Dendritic cell treated with granulocyte-macrophage colony-stimulating factor and Interleukin-4, amounts not matched to agents 40 ng/mL and 50 ng/mL, for 4 days (primary cell): ENCODE measurements at regions not wholly inside any gene's neighbourhood (a gene's known extent, or its start where the extent isn't known, plus 50 kb on each side); places are given as distances from the start of the nearest gene placed in this dataset.

Source experiments
- H3K27ac Mint-ChIP-seq: one replicate; pipeline ENCODE4 v1.8.0; 2022; ENCODE audit warnings: mild to moderate bottlenecking, mixed read lengths
- H3K27me3 Mint-ChIP-seq: one replicate; pipeline ENCODE4 v1.8.0; 2022; ENCODE audit warnings: mild to moderate bottlenecking, mixed read lengths
- H3K36me3 Mint-ChIP-seq: one replicate; pipeline ENCODE4 v1.8.0; 2022; ENCODE audit warnings: low read depth, mixed read lengths
- H3K4me1 Mint-ChIP-seq: one replicate; pipeline ENCODE4 v1.8.0; 2022; ENCODE audit warnings: low read depth, mixed read lengths
- H3K4me3 Mint-ChIP-seq: one replicate; pipeline ENCODE4 v1.8.0; 2022; ENCODE audit warnings: mild to moderate bottlenecking, moderate library complexity, mixed read lengths
- H3K9me3 Mint-ChIP-seq: one replicate; pipeline ENCODE4 v1.8.0; 2022; ENCODE audit warnings: mixed read lengths
- intact Hi-C: fragments of 100-400 bp; cut with micrococcal nuclease; formaldehyde crosslinking; loops from one replicate; pipeline ENCODE4 v1.15.0; 2022

DNA sequence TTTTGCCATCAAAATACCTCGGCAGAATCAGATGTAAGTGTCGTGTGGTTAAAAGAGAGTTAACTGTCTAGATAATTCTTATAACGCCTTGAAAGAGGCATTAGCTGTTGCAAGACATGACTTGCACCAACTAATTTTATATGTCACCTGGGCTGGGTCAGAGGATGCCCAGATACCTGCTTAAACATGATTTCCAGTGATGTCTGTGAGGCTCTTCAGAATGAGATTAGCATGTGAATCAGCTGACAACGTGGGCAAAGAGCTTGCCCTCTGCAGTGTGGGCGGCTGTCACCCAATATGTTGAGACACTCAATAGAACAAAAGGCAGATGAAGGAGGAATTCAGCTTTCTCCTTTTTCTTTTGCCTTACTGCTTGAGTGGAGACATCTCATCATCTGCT lies 1180.6 kb downstream of the NLGN4Y start:
- H3K27ac Mint-ChIP-seq = no peak overlapping the region
- no peaks in the 10 kb centered on the region for H3K9me3 Mint-ChIP-seq
- H3K4me3 Mint-ChIP-seq = no peak overlapping the region
- no peaks in the 10 kb centered on the region for H3K4me1 Mint-ChIP-seq
- intact Hi-C loops = no loop called here
- H3K27me3 Mint-ChIP-seq = no peaks in the 10 kb centered on the region
- H3K36me3 Mint-ChIP-seq = no peaks in the 10 kb centered on the region

DNA sequence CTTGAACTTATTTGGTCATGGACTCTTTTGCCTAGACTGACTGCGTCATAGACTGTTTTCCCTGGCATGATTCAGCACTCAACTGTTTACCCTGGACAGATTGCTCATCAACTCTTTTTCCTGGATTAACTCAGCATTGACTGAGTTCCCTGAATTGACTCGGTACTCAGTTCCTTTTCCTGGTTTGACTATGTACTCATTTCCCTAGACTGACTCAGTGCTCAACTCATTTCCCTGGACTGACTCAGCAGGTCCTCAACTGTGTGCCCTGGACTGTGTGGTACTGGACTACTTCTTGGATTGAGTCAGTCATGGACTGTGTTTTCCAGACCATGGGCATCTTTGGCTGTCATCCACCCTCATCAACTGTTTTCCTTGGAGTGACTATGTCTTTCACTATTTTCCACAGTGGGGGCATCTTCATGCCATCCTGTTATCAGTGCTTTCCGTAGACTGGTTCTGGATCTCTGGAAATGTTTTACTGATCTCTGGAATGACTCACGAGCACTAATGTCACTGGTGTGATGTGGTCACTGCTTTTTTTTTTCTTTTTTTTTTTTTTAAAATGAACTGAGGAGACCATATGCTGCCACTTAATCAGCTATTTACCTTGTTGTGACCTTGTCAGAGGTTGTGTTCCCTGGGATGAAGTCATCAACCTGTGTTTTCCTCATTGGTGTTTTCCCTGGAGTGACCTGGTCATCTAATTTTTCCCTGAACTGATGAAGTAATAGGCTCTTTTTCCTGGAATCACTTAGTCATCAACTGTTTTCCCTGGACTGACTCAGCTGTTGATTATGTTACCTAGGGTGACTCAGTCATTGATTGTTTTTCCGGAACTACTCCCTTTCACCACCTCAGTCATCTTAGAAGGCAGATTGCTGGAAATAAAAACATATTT lies 1225.5 kb downstream of the NLGN4Y start:
- Mint-ChIP-seq H3K9me3 (peaks cover 52% of the 10 kb centered on the region), H3K4me1 (no peaks in the 10 kb centered on the region), H3K27ac (no peak overlapping the region), H3K4me3 (no peak overlapping the region), H3K36me3 (no peaks in the 10 kb centered on the region), H3K27me3 (no peaks in the 10 kb centered on the region)
- intact Hi-C loops = no loop called here

DNA sequence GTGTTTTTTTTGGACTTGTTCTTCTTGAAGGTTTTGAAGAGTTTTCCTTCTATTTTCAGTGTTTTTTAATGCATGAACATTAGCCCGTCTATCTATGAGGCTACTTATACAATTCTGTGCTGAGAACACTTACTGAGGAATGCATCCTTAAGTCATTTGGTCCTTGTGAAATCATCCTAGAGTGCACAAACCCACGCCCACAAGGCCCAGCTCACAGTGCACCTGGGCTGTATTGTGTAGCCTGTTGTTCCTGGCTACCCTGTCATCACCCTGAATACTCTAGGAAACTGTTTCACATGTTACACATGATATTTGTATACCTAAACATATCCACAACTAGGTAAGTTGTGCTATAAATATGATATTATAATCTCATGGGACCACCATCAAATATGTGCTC lies 1226.7 kb downstream of the NLGN4Y start:
- Mint-ChIP-seq H3K27me3 (no peaks in the 10 kb centered on the region), H3K4me1 (no peaks in the 10 kb centered on the region), H3K9me3 (peaks cover 39% of the 10 kb centered on the region), H3K27ac (no peak overlapping the region), H3K4me3 (no peak overlapping the region), H3K36me3 (no peaks in the 10 kb centered on the region)
- intact Hi-C loops = no loop called here

DNA sequence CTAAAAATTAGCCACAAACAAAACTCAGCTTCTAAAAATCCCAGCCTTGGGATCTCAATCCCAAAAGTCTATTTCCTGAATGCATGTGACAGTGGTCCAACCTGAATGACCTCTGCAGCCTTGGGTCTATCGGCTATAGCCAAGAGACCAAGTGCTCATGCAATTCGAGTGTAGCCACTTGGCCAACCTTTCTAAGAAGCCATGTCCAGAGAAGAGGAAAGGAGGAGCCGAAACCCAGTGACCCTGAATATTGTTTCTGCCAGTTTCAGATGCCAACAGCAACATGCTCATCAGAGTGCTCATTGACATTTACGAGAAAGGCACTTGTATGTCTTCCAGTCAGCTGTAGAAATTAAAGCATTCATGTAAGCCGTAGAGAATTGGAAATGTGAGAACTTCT lies 1231.9 kb downstream of the NLGN4Y start:
- no peaks in the 10 kb centered on the region for H3K4me1 Mint-ChIP-seq
- no peaks in the 10 kb centered on the region for H3K36me3 Mint-ChIP-seq
- intact Hi-C loops = no loop called here
- no peak overlapping the region for H3K27ac Mint-ChIP-seq
- H3K4me3 Mint-ChIP-seq = no peak overlapping the region
- no peaks in the 10 kb centered on the region for H3K27me3 Mint-ChIP-seq
- no peaks in the 10 kb centered on the region for H3K9me3 Mint-ChIP-seq

DNA sequence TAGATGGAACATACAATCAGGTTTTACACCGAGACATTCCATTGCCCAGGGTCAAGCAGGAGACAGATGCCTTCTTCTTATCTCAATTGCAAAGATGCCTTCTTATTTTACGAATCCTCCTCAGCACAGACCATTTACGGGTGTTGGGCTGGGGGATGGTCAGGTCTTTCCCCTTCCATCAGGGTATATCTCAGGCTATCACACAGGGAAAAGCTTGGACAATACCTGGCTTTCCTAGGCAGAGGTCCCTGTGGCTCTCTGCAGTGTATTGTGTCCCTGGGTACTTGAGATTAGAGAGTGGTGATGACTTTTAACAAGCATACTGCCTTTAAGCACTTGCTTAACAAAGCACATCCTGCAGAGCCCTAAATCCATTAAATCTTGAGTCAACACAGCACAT lies 1249.2 kb downstream of the NLGN4Y start:
- no peak overlapping the region for H3K4me3 Mint-ChIP-seq
- intact Hi-C loops = no loop called here
- H3K27me3 Mint-ChIP-seq = no peaks in the 10 kb centered on the region
- no peak overlapping the region for H3K27ac Mint-ChIP-seq
- H3K9me3 Mint-ChIP-seq = peaks cover 18% of the 10 kb centered on the region
- H3K4me1 Mint-ChIP-seq = no peaks in the 10 kb centered on the region
- H3K36me3 Mint-ChIP-seq = no peaks in the 10 kb centered on the region

DNA sequence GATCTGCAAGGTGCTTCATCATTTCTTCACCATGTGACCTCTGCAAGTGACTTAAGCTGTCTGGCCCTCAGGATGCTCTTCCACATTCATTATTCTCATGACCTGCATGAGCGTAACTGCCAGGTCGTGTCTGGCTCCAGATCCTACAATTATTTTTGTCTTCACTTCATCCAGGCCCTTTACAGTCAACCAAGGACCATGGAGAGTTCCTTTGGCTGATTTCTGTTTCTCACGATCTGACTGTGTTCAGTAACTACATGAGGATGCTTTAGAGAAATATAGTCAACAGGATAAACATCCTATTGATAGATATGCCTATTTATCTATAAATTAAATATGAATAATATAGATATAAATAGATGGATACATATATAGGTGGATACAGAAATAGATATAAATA lies 1251.6 kb downstream of the NLGN4Y start:
- Mint-ChIP-seq H3K4me3 (no peak overlapping the region), H3K9me3 (peaks cover 26% of the 10 kb centered on the region), H3K27ac (no peak overlapping the region), H3K27me3 (no peaks in the 10 kb centered on the region), H3K4me1 (no peaks in the 10 kb centered on the region), H3K36me3 (no peaks in the 10 kb centered on the region)
- intact Hi-C loops = no loop called here

DNA sequence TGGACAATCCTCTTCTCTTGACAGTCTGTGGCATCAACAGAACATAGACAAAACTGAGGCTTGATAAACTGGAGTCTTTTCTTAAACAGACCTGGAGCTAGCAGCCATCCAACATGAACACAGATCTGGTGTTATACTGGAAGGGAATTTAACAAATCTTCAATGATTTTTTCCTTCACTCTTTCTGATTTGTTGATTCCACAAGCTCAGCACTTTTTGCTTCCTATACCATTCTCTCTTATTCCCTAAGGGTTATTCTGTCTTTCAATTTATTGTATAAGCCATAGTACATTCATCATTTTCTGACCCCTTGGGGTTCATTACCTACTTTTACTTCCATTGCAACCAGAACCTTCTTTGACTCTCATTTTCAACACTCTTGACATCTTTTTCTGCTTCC lies 1255.6 kb downstream of the NLGN4Y start:
- Mint-ChIP-seq H3K9me3 (peaks cover 16% of the 10 kb centered on the region), H3K4me1 (no peaks in the 10 kb centered on the region), H3K36me3 (no peaks in the 10 kb centered on the region), H3K27ac (no peak overlapping the region), H3K4me3 (no peak overlapping the region), H3K27me3 (no peaks in the 10 kb centered on the region)
- intact Hi-C loops = no loop called here

DNA sequence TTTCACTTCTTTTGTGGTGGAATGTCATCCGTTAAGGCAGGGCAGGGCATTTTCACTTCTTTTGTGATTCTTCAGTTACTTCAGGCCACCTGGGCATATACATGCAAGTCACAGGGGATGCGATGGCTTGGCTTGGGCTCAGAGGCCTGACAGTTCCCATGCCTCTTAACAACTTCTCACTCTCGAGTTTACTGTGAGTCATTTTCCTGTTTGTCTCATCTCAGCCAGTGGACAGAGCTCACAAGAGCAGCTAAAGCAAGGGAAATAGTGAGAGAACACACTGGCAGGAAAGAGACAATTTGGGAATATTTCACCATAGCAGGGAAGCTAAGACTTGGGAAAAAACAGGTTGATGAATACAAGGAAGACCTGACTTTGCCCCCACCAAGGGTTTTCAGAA lies 1275.7 kb downstream of the NLGN4Y start:
- H3K9me3 Mint-ChIP-seq = peaks cover 8% of the 10 kb centered on the region
- intact Hi-C loops = no loop called here
- no peak overlapping the region for H3K4me3 Mint-ChIP-seq
- H3K4me1 Mint-ChIP-seq = no peaks in the 10 kb centered on the region
- H3K27me3 Mint-ChIP-seq = no peaks in the 10 kb centered on the region
- no peak overlapping the region for H3K27ac Mint-ChIP-seq
- no peaks in the 10 kb centered on the region for H3K36me3 Mint-ChIP-seq

DNA sequence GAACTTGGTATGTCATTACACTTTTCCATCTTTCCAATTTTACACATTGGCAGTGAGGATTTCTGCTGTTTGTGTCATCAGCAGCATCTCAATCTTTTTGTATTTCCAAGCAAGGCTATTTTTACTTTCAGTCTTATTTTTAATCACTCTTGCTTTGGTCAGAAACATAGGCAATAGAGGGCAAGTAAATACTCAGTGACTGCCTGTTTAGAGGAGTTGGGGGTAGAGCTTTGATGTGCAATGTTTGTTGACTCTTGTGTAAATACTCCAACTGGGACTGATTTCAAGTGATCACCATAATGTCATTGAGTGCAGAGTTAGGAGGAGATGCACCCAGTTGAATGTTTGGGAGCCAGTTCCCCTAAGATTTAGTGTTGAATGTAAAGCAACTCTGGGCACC lies 1281.7 kb downstream of the NLGN4Y start:
- Mint-ChIP-seq H3K27ac (no peak overlapping the region), H3K4me1 (no peaks in the 10 kb centered on the region), H3K9me3 (no peaks in the 10 kb centered on the region), H3K27me3 (no peaks in the 10 kb centered on the region), H3K4me3 (no peak overlapping the region), H3K36me3 (no peaks in the 10 kb centered on the region)
- intact Hi-C loops = no loop called here

DNA sequence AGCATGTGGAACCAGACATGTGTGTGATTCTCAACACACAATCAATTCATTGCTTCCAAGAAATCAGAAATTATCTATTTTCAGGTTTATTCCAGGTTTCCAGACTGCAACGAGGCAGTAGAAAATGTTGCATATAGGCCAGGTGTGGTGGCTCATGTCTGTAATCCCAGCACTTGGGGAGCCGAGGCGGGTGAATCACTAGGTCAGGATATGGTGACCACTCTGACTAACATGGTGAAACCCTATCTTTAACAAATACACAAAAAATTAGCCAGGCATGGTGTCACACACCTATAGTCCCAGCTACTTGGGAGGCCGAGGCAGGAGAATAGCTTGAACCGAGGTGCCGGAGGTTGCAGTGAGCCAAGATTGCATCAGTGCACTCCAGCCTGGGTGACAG lies 1289.9 kb downstream of the NLGN4Y start:
- Mint-ChIP-seq H3K9me3 (peaks cover 20% of the 10 kb centered on the region), H3K4me1 (no peaks in the 10 kb centered on the region), H3K27me3 (no peaks in the 10 kb centered on the region)

More for the DNA sequence above, 1289.9 kb downstream of the NLGN4Y start:
- Mint-ChIP-seq H3K4me3 (no peak overlapping the region), H3K36me3 (no peaks in the 10 kb centered on the region), H3K27ac (no peak overlapping the region)
- intact Hi-C loops = no loop called here
